IPS-20b (cell line): ENCODE measurements at regions not wholly inside any gene's neighbourhood (a gene's known extent, or its start where the extent isn't known, plus 50 kb on each side); places are given as distances from the start of the nearest gene placed in this dataset.
"Not testable (repeated sequence)": the region's sequence is repeated elsewhere in the genome, so short reads cannot be mapped to it uniquely, and the experiment has no call there.

Experiments used
- H3K27ac ChIP-seq: one replicate; pipeline ENCODE4 v1.5.1; 2013; ENCODE audit warnings: low read length
- H3K27me3 ChIP-seq: 2 replicates; pipeline ENCODE4 v1.6.1; 2013; ENCODE audit warnings: mild to moderate bottlenecking, low read length, inconsistent platforms; ENCODE audit not compliant: insufficient read depth
- H3K36me3 ChIP-seq: 2 replicates; pipeline ENCODE4 v1.6.1; 2013; ENCODE audit warnings: low read depth, mild to moderate bottlenecking, inconsistent platforms, low read length, moderate library complexity; ENCODE audit not compliant: insufficient read depth
- H3K4me1 ChIP-seq: 2 replicates; pipeline ENCODE4 v1.6.1; 2013; ENCODE audit warnings: mild to moderate bottlenecking, control low read depth, inconsistent platforms, low read length, moderate library complexity; ENCODE audit not compliant: insufficient read depth
- H3K4me3 ChIP-seq: 2 replicates; pipeline ENCODE4 v1.5.1; 2013; ENCODE audit warnings: mild to moderate bottlenecking, low read length, inconsistent platforms
- H3K9ac ChIP-seq: 2 replicates; pipeline ENCODE4 v1.6.1; 2013; ENCODE audit warnings: low read depth, mild to moderate bottlenecking, inconsistent platforms, low read length, moderate library complexity
- H3K9me3 ChIP-seq: 2 replicates; pipeline ENCODE4 v1.6.1; 2013; ENCODE audit warnings: mild to moderate bottlenecking, low read depth, low read length, inconsistent platforms; ENCODE audit not compliant: insufficient read depth

DNA sequence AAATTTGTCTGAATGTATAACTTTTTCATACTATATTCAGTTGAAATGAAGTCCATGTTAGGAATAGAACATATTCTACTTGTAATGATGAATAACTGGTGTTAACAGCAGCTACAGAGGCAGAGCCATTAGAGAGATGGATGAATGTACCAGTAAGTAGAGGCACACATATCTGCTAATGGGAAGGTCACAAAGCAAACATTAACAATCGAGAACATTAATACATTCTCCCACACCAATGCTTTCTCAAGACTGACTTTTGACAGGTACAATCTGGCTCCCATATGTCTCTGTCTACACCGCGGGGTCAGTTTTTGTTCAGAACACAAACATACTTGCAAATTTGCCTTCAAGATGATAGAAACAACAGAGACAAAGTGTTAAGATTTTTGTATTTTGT lies 776.0 kb upstream of the MANEA start:
- Histone ChIP-seq H3K9ac (no peak overlapping the region), H3K4me3 (no peak overlapping the region), H3K27ac (no peak overlapping the region)

GRCh38 chr6:94785514-94785913 lies 791.8 kb upstream of the MANEA start:
- Histone ChIP-seq H3K9me3 (no peaks in the 10 kb centered on the region), H3K27ac (no peak overlapping the region), H3K9ac (no peak overlapping the region), H3K4me1 (no peaks in the 10 kb centered on the region), H3K4me3 (no peak overlapping the region), H3K27me3 (no peaks in the 10 kb centered on the region), H3K36me3 (no peaks in the 10 kb centered on the region)

More for the DNA sequence above, 776.0 kb upstream of the MANEA start:
- Histone ChIP-seq H3K36me3 (no peaks in the 10 kb centered on the region), H3K27me3 (no peaks in the 10 kb centered on the region), H3K9me3 (no peaks in the 10 kb centered on the region), H3K4me1 (no peaks in the 10 kb centered on the region)

GRCh38 chr6:94785081-94785480 lies 792.3 kb upstream of the MANEA start:
- H3K4me3 ChIP-seq, H3K9ac ChIP-seq, H3K27ac ChIP-seq, H3K9me3 ChIP-seq, H3K27me3 ChIP-seq, H3K36me3 ChIP-seq, H3K4me1 ChIP-seq: not testable (repeated sequence)

DNA sequence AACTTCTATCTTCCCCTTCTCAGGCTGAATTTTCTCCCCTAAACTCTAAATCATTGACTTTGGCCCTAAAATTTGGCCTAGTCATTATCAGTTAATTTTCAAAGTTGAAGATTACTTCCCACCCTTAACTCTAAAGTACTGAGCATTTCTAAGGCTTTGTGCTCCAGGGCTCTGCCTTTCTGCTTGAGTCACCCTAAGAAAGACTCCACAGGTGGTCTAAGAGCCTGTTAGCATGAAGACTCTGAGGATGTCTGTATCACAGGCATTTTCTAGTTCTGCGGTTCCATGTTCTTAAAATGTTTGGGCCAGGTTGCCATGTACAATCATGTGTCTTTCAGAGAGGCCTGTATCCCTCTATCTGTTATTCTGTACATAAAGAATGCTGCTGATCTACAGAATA lies 808.1 kb upstream of the MANEA start:
- no peaks in the 10 kb centered on the region for H3K36me3 ChIP-seq
- H3K9me3 ChIP-seq: no peaks in the 10 kb centered on the region
- no peaks in the 10 kb centered on the region for H3K27me3 ChIP-seq
- no peak overlapping the region for H3K27ac ChIP-seq
- no peak overlapping the region for H3K9ac ChIP-seq
- H3K4me1 ChIP-seq: no peaks in the 10 kb centered on the region; the same call in 1 of the 2 replicates
- H3K4me3 ChIP-seq: no peak overlapping the region

DNA sequence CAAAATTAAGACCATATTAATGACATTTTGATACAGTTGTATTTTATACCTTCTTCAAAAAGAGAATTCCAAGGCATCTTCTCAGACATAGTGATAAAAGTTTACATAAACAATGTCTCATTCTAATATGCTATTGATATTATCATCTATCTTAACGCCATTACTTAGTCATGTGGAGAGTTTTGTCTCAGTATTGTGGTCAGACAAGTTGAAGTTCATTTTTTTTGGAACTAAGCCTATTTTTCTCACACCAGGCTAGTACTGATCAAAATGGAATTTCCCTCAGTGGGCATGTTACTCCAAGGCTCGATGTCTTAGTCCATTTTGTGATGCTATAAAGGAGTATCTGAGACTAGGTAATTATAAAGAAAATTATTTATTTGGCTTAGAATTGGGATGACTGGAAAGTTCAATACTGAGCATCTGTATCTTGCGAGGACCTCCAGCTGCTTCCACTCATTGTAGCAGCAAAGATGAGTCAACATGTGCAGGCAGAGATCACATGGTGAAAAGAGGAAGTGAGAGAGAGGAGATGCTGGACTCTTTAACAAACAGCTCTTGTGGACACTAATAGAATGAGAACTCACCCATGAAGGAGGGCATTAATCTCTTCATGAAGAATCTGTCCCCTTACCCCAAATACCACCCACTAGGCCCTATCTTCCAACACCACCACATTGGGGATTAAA lies 825.5 kb upstream of the MANEA start:
- no peaks in the 10 kb centered on the region for H3K27me3 ChIP-seq
- H3K4me3 ChIP-seq: no peak overlapping the region
- no peaks in the 10 kb centered on the region for H3K9me3 ChIP-seq
- no peak overlapping the region for H3K27ac ChIP-seq
- no peaks in the 10 kb centered on the region for H3K4me1 ChIP-seq
- no peaks in the 10 kb centered on the region for H3K36me3 ChIP-seq
- H3K9ac ChIP-seq: no peak overlapping the region

DNA sequence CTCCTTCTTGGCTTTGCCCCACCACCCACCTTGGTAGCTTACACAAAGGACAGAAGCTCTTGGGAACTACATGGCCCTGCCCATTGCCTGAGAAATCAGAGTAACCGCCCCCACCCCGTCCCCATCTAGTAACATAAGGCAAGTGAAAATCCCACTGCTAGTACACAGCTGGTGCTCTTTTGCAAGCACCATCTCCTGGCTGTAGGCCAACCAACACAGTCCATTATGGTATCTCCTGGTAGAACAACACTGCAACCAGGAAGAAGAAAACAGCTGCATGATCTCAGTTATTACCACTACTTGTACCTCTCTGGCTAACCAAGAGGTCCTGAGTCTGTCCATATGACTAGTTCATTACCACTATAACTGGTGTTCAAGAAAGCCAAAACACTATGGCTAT lies 841.1 kb upstream of the MANEA start:
- Histone ChIP-seq H3K36me3 (no peaks in the 10 kb centered on the region), H3K9me3 (no peaks in the 10 kb centered on the region), H3K27ac (no peak overlapping the region), H3K4me1 (no peaks in the 10 kb centered on the region), H3K9ac (no peak overlapping the region), H3K4me3 (no peak overlapping the region), H3K27me3 (no peaks in the 10 kb centered on the region)

DNA sequence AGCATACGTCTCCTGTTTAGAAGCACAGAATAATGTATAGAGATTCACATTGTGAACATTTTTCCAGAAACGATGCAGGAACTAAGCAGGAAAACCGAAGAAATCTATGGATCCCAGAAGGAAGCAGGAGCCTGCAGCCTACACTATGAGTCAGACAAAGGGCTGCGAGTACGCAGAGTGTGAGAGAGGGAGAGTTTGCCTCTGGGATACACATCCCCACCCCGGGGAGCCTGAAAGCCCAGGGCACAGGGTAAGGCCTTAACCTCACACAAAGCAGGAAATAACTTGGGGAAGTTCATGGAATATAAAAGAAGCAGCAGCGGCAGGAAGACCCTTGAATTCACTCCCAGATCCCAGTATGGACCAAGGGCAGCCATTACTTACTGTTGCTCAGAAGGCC lies 842.1 kb upstream of the MANEA start:
- Histone ChIP-seq H3K9ac (no peak overlapping the region), H3K4me1 (no peaks in the 10 kb centered on the region), H3K4me3 (no peak overlapping the region), H3K27ac (no peak overlapping the region), H3K9me3 (no peaks in the 10 kb centered on the region), H3K36me3 (no peaks in the 10 kb centered on the region), H3K27me3 (no peaks in the 10 kb centered on the region)

- Histone ChIP-seq H3K4me3 (no peak overlapping the region), H3K9me3 (no peaks in the 10 kb centered on the region), H3K27me3 (no peaks in the 10 kb centered on the region), H3K9ac (no peak overlapping the region), H3K4me1 (no peaks in the 10 kb centered on the region), H3K27ac (no peak overlapping the region), H3K36me3 (no peaks in the 10 kb centered on the region)
Measured at GRCh38 chr6:94734751-94735150, 842.6 kb upstream of the MANEA start.

DNA sequence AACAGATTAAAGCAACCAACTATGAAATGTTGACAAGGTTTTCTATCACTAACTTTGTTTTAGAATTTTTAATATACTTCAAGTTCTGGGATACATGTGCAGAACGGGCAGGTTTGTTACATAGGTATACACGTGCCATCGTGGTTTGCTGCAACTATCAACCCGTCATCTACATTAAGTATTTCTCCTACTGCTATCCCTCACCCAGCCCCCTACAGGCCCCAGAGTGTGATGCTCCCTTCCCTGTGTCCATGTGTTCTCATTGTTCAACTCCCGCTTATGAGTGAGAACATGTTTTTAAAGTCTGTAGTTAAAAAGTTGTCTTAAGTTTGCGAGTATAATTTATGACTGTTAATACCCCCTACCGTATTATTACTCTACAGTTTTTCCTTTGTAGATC lies 844.3 kb upstream of the MANEA start:
- H3K36me3 ChIP-seq: no peaks in the 10 kb centered on the region
- H3K4me1 ChIP-seq: no peaks in the 10 kb centered on the region
- H3K27ac ChIP-seq: no peak overlapping the region
- H3K27me3 ChIP-seq: no peaks in the 10 kb centered on the region
- H3K9ac ChIP-seq: no peak overlapping the region
- H3K9me3 ChIP-seq: peaks cover 7% of the 10 kb centered on the region; the same call in 1 of the 2 replicates
- no peak overlapping the region for H3K4me3 ChIP-seq

DNA sequence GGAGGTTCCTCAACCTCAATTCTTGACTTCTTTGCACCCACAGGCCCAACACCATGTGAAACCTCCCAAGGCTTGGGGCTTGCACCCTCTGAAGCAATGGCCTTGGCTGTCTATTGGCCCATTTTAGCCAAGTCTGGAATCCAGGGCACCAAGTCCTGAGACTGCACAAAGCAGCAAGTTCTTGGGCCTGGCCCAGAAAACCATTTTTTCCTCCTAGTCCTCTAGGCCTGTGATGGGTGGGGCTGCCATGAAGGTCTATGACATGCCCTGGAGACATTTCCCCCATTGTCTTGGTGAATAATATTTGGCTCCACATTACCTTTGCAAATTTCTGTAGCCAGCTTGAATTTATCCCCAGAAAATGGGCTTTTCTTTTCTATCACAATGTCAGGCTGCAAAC lies 849.6 kb upstream of the MANEA start:
- H3K27me3 ChIP-seq: no peaks in the 10 kb centered on the region
- H3K36me3 ChIP-seq: no peaks in the 10 kb centered on the region
- no peak overlapping the region for H3K9ac ChIP-seq
- no peak overlapping the region for H3K27ac ChIP-seq
- no peaks in the 10 kb centered on the region for H3K4me1 ChIP-seq
- peaks cover 31% of the 10 kb centered on the region for H3K9me3 ChIP-seq
- no peak overlapping the region for H3K4me3 ChIP-seq

- peaks cover 7% of the 10 kb centered on the region; the same call in 1 of the 2 replicates for H3K9me3 ChIP-seq
- no peak overlapping the region for H3K9ac ChIP-seq
- H3K27ac ChIP-seq: no peak overlapping the region
- H3K4me3 ChIP-seq: no peak overlapping the region
- H3K27me3 ChIP-seq: no peaks in the 10 kb centered on the region
- no peaks in the 10 kb centered on the region for H3K36me3 ChIP-seq
- no peaks in the 10 kb centered on the region for H3K4me1 ChIP-seq
Measured at GRCh38 chr6:94721459-94721858, 855.9 kb upstream of the MANEA start.

- H3K4me1 ChIP-seq: no peaks in the 10 kb centered on the region
- no peak overlapping the region for H3K4me3 ChIP-seq
- H3K36me3 ChIP-seq: no peaks in the 10 kb centered on the region
- no peak overlapping the region for H3K9ac ChIP-seq
- no peaks in the 10 kb centered on the region for H3K27me3 ChIP-seq
- no peak overlapping the region for H3K27ac ChIP-seq
- H3K9me3 ChIP-seq: no peaks in the 10 kb centered on the region
Measured at GRCh38 chr6:94713446-94713845, 863.9 kb upstream of the MANEA start.
